ENCODE measurements at regions not wholly inside any gene's neighbourhood (a gene's known extent, or its start where the extent isn't known, plus 50 kb on each side); places are given as distances from the start of the nearest gene placed in this dataset.

DNA sequence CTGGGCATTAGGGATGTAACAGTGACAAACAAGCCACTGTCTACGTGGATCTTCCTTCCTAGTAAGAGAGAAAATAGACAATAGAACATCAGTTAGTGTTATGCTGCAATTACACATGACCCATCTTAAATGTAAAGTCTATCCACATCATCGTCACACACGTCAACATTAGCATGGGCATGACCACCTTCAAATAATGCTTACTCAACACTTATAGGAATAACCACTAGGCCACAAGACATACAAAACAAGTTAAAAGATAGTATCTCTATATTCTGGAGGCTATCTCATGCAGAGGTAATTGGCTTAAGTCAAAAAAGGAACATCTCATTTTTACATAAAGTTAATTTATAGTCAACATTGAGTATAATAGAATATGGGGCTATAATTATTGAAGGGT lies 156.5 kb downstream of the MOXD1 start:
- TF ChIP-seq ZBTB7A (IDR thresholded peaks at IDR 0.05; ENCODE audit: low read depth) (no peak), CEBPB (IDR thresholded peaks at IDR 0.05) (no peak), TEAD4 (IDR thresholded peaks at IDR 0.05) (no peak), TCF12 (IDR thresholded peaks at IDR 0.05; ENCODE audit: low read depth) (no peak), CREB1 (IDR thresholded peaks at IDR 0.05; ENCODE audit: low read depth) (no peak), EP300 (IDR thresholded peaks at IDR 0.05; ENCODE audit: borderline replicate concordance) (no peak), TAF1 (IDR thresholded peaks at IDR 0.05; ENCODE audit: low read depth) (no peak), RAD21 (IDR thresholded peaks at IDR 0.05; ENCODE audit: low read depth) (no peak), YY1 (IDR thresholded peaks at IDR 0.05; ENCODE audit: low read depth) (no peak), FOXM1 (IDR thresholded peaks at IDR 0.05; ENCODE audit: borderline replicate concordance, low read depth) (no peak), EGR1 (IDR thresholded peaks at IDR 0.05) (no peak), NFIC (IDR thresholded peaks at IDR 0.05) (no peak)
- TF ChIP-seq, protein P1, sequence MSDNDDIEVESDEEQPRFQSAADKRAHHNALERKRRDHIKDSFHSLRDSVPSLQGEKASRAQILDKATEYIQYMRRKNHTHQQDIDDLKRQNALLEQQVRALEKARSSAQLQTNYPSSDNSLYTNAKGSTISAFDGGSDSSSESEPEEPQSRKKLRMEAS (IDR thresholded peaks at IDR 0.05), result no peak
- TF ChIP-seq, protein P2, sequence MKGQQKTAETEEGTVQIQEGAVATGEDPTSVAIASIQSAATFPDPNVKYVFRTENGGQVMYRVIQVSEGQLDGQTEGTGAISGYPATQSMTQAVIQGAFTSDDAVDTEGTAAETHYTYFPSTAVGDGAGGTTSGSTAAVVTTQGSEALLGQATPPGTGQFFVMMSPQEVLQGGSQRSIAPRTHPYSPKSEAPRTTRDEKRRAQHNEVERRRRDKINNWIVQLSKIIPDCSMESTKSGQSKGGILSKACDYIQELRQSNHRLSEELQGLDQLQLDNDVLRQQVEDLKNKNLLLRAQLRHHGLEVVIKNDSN (IDR thresholded peaks at IDR 0.05), result no peak
- TF ChIP-seq, protein P3, sequence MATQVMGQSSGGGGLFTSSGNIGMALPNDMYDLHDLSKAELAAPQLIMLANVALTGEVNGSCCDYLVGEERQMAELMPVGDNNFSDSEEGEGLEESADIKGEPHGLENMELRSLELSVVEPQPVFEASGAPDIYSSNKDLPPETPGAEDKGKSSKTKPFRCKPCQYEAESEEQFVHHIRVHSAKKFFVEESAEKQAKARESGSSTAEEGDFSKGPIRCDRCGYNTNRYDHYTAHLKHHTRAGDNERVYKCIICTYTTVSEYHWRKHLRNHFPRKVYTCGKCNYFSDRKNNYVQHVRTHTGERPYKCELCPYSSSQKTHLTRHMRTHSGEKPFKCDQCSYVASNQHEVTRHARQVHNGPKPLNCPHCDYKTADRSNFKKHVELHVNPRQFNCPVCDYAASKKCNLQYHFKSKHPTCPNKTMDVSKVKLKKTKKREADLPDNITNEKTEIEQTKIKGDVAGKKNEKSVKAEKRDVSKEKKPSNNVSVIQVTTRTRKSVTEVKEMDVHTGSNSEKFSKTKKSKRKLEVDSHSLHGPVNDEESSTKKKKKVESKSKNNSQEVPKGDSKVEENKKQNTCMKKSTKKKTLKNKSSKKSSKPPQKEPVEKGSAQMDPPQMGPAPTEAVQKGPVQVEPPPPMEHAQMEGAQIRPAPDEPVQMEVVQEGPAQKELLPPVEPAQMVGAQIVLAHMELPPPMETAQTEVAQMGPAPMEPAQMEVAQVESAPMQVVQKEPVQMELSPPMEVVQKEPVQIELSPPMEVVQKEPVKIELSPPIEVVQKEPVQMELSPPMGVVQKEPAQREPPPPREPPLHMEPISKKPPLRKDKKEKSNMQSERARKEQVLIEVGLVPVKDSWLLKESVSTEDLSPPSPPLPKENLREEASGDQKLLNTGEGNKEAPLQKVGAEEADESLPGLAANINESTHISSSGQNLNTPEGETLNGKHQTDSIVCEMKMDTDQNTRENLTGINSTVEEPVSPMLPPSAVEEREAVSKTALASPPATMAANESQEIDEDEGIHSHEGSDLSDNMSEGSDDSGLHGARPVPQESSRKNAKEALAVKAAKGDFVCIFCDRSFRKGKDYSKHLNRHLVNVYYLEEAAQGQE (IDR thresholded peaks at IDR 0.05; ENCODE audit: low read depth), result no peak

DNA sequence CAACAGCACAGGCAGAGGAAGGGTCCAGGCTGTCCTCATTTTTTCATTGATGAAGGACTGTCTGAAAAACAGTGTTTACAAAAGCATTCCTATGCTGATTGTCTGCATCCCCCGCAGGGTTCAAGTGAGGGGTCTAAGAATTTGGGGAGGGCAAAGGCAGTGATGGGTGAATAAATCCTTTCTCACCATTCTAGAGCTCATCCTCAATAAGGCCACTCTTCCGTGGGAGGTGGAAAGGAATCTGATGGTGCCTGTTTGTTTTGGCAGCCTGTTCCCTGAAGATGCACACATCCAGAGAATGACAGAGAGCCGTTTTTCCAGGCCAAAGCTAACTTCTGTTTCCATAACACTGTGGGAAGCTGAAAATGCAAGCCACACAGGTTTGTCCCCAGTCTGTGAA lies 164.5 kb downstream of the MOXD1 start:
- no peak for TF ChIP-seq RAD21 (IDR thresholded peaks at IDR 0.05; ENCODE audit: low read depth)
- TF ChIP-seq YY1 (IDR thresholded peaks at IDR 0.05; ENCODE audit: low read depth), result no peak
- TF ChIP-seq EGR1 (IDR thresholded peaks at IDR 0.05), result no peak
- no peak for TF ChIP-seq TCF12 (IDR thresholded peaks at IDR 0.05; ENCODE audit: low read depth)
- no peak for TF ChIP-seq FOXM1 (IDR thresholded peaks at IDR 0.05; ENCODE audit: borderline replicate concordance, low read depth)
- TF ChIP-seq, protein P1 (IDR thresholded peaks at IDR 0.05), result no peak
- no peak for TF ChIP-seq CEBPB (IDR thresholded peaks at IDR 0.05)
- TF ChIP-seq TAF1 (IDR thresholded peaks at IDR 0.05; ENCODE audit: low read depth), result no peak
- no peak for TF ChIP-seq EP300 (IDR thresholded peaks at IDR 0.05; ENCODE audit: borderline replicate concordance)
- no peak for TF ChIP-seq CREB1 (IDR thresholded peaks at IDR 0.05; ENCODE audit: low read depth)

DNA sequence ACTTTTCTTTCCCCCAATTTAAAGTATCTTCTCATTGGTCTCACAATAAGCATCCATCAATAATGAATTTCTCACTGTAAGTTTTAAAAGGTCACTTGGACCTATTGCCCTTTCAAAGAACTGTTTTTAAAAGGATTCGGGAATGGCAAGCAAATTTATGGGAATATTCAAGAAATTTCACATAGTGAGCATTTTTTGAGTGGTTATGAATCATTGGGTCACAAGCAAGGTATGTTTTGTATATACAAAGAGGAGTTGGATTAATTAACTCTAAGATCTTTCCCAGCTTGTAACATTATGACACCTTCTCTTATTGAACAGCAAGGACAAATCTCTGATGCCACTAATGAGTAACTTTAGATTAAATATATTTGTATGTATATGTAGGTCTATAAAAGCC lies 165.0 kb downstream of the MOXD1 start:
- no peak for TF ChIP-seq TEAD4 (IDR thresholded peaks at IDR 0.05)
- TF ChIP-seq, protein P1 (IDR thresholded peaks at IDR 0.05), result no peak
- TF ChIP-seq TCF12 (IDR thresholded peaks at IDR 0.05; ENCODE audit: low read depth), result no peak
- no peak for TF ChIP-seq CEBPB (IDR thresholded peaks at IDR 0.05)
- TF ChIP-seq, protein P2 (IDR thresholded peaks at IDR 0.05), result no peak
- TF ChIP-seq CREB1 (IDR thresholded peaks at IDR 0.05; ENCODE audit: low read depth), result no peak
- TF ChIP-seq TAF1 (IDR thresholded peaks at IDR 0.05; ENCODE audit: low read depth), result no peak
- no peak for TF ChIP-seq NFIC (IDR thresholded peaks at IDR 0.05)
- no peak for TF ChIP-seq RAD21 (IDR thresholded peaks at IDR 0.05; ENCODE audit: low read depth)
- no peak for TF ChIP-seq EP300 (IDR thresholded peaks at IDR 0.05; ENCODE audit: borderline replicate concordance)
- TF ChIP-seq YY1 (IDR thresholded peaks at IDR 0.05; ENCODE audit: low read depth), result no peak
- TF ChIP-seq EGR1 (IDR thresholded peaks at IDR 0.05), result no peak
- no peak for TF ChIP-seq FOXM1 (IDR thresholded peaks at IDR 0.05; ENCODE audit: borderline replicate concordance, low read depth)
- TF ChIP-seq, protein P3 (IDR thresholded peaks at IDR 0.05; ENCODE audit: low read depth), result no peak
- TF ChIP-seq ZBTB7A (IDR thresholded peaks at IDR 0.05; ENCODE audit: low read depth), result no peak

DNA sequence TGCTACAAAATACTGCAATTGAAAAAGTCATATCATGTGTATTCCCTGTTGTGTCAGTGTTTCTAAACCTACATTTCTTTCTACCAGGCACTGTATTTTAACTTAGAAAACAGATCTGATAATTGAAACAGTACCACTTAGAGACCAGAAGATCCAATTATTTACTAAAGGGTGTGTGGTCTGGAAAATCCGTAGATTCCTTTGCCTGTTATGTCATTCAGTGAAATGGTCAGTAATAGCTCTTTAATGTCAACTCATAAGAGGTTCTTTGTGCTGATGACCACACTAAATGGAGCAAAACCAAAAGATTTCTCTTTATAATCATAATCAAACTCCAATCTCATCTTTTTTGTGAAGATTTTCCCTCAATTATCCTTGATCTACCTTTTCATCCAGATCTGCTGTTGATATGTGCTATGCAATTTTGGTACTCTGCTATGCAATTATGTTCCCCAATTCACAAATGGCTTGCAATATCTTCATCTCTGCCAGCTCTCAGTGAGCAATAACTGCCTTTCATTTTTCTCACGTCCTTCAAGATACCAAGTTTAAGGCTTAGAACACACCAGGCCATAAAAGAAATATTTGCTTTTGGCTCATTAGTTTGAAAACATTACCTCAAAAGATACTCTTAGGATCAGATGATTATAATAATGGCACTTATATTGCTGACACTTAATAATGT lies 165.5 kb downstream of the MOXD1 start:
- TF ChIP-seq NFIC (IDR thresholded peaks at IDR 0.05) (no peak), CEBPB (IDR thresholded peaks at IDR 0.05) (no peak), ZBTB7A (IDR thresholded peaks at IDR 0.05; ENCODE audit: low read depth) (no peak), YY1 (IDR thresholded peaks at IDR 0.05; ENCODE audit: low read depth) (no peak), EGR1 (IDR thresholded peaks at IDR 0.05) (no peak), TEAD4 (IDR thresholded peaks at IDR 0.05) (no peak), FOXM1 (IDR thresholded peaks at IDR 0.05; ENCODE audit: borderline replicate concordance, low read depth) (no peak), TCF12 (IDR thresholded peaks at IDR 0.05; ENCODE audit: low read depth) (no peak), EP300 (IDR thresholded peaks at IDR 0.05; ENCODE audit: borderline replicate concordance) (no peak), CREB1 (IDR thresholded peaks at IDR 0.05; ENCODE audit: low read depth) (no peak)
- TF ChIP-seq, protein P3 (IDR thresholded peaks at IDR 0.05; ENCODE audit: low read depth), result no peak
- TF ChIP-seq, protein P1 (IDR thresholded peaks at IDR 0.05), result no peak
- TF ChIP-seq, protein P2 (IDR thresholded peaks at IDR 0.05), result no peak

Data from Ishikawa (cell line).